Ishikawa (cell line): ENCODE measurements at regions not wholly inside any gene's neighbourhood (a gene's known extent, or its start where the extent isn't known, plus 50 kb on each side); places are given as distances from the start of the nearest gene placed in this dataset.
A peak's percentile ranks its signal among the peaks of the same experiment; 100 is the strongest.

Experiments used
- CEBPB ChIP-seq: IDR thresholded peaks from 2 replicates; pipeline ENCODE4 v1.6.1; 2012
- CREB1 ChIP-seq: IDR thresholded peaks from 2 replicates; pipeline ENCODE4 v1.6.1; 2012; ENCODE audit warnings: low read depth
- EGR1 ChIP-seq: IDR thresholded peaks from 2 replicates; pipeline ENCODE4 v1.6.1; 2012
- EP300 ChIP-seq: IDR thresholded peaks from 2 replicates; pipeline ENCODE4 v1.6.1; 2012; ENCODE audit warnings: borderline replicate concordance
- FOXM1 ChIP-seq: IDR thresholded peaks from 2 replicates; pipeline ENCODE4 v1.6.1; 2012; ENCODE audit warnings: low read depth, borderline replicate concordance
- MAX ChIP-seq: IDR thresholded peaks from 2 replicates; pipeline ENCODE4 v1.6.1; 2012
- NFIC ChIP-seq: IDR thresholded peaks from 2 replicates; pipeline ENCODE4 v1.6.1; 2012
- RAD21 ChIP-seq: IDR thresholded peaks from 2 replicates; pipeline ENCODE4 v1.6.1; 2012; ENCODE audit warnings: low read depth
- REST ChIP-seq: IDR thresholded peaks from 2 replicates; pipeline ENCODE4 v1.6.1; 2012; ENCODE audit warnings: low read depth, mild to moderate bottlenecking
- TAF1 ChIP-seq: IDR thresholded peaks from 2 replicates; pipeline ENCODE4 v1.6.1; 2012; ENCODE audit warnings: low read depth, mild to moderate bottlenecking
- TCF12 ChIP-seq: IDR thresholded peaks from 2 replicates; pipeline ENCODE4 v1.6.1; 2012; ENCODE audit warnings: low read depth
- TEAD4 ChIP-seq: IDR thresholded peaks from 2 replicates; pipeline ENCODE4 v1.6.1; 2012
- USF1 ChIP-seq: IDR thresholded peaks from 2 replicates; pipeline ENCODE4 v1.6.1; 2012
- YY1 ChIP-seq: IDR thresholded peaks from 2 replicates; pipeline ENCODE4 v1.6.1; 2012; ENCODE audit warnings: low read depth
- ZBTB7A ChIP-seq: IDR thresholded peaks from 2 replicates; pipeline ENCODE4 v1.6.1; 2012; ENCODE audit warnings: low read depth

GRCh38 chr3:16066975-16067374, 107.5 kb upstream of the GALNT15 start:
- TF ChIP-seq RAD21 (no peak), ZBTB7A (no peak), EP300 (no peak), TAF1 (no peak), USF1 (no peak), NFIC (no peak), REST (no peak), TCF12 (no peak), CEBPB (no peak), EGR1 (no peak), MAX (no peak), YY1 (no peak), TEAD4 (no peak), CREB1 (no peak), FOXM1 (no peak)

- TF ChIP-seq YY1 (no peak), USF1 (no peak), TEAD4 (no peak), NFIC (no peak), MAX (no peak), RAD21 (no peak), CREB1 (no peak), ZBTB7A (no peak), TAF1 (no peak), EP300 (no peak), TCF12 (no peak), REST (no peak)
Observed at GRCh38 chr3:16067837-16068471, 106.5 kb upstream of the GALNT15 start.

GRCh38 chr3:16069149-16069922, 105.1 kb upstream of the GALNT15 start:
- no peak for TF ChIP-seq TCF12
- no peak for TF ChIP-seq TAF1
- peak; percentile 53; the same call in 1 of the 2 replicates for TF ChIP-seq TEAD4

- TF ChIP-seq EP300 (no peak), REST (no peak), MAX (no peak), EGR1 (no peak), USF1 (no peak), CEBPB (no peak), YY1 (no peak), RAD21 (no peak), TCF12 (no peak), NFIC (no peak), TAF1 (no peak), ZBTB7A (no peak), TEAD4 (no peak), FOXM1 (no peak), CREB1 (no peak)
Observed at GRCh38 chr3:16070707-16071106, 103.8 kb upstream of the GALNT15 start.
